ENCODE measurements at regions not wholly inside any gene's neighbourhood (a gene's known extent, or its start where the extent isn't known, plus 50 kb on each side); places are given as distances from the start of the nearest gene placed in this dataset.
"Not testable (repeated sequence)": the region's sequence is repeated elsewhere in the genome, so short reads cannot be mapped to it uniquely, and the experiment has no call there.

GRCh38 chr2:59774821-59775433 lies 778.5 kb downstream of the BCL11A start:
- TF ChIP-seq, protein P1, sequence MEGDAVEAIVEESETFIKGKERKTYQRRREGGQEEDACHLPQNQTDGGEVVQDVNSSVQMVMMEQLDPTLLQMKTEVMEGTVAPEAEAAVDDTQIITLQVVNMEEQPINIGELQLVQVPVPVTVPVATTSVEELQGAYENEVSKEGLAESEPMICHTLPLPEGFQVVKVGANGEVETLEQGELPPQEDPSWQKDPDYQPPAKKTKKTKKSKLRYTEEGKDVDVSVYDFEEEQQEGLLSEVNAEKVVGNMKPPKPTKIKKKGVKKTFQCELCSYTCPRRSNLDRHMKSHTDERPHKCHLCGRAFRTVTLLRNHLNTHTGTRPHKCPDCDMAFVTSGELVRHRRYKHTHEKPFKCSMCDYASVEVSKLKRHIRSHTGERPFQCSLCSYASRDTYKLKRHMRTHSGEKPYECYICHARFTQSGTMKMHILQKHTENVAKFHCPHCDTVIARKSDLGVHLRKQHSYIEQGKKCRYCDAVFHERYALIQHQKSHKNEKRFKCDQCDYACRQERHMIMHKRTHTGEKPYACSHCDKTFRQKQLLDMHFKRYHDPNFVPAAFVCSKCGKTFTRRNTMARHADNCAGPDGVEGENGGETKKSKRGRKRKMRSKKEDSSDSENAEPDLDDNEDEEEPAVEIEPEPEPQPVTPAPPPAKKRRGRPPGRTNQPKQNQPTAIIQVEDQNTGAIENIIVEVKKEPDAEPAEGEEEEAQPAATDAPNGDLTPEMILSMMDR (IDR thresholded peaks at IDR 0.05; ENCODE audit: low read depth, low read length), result no peak
- no peak overlapping the region for H3K4me3 ChIP-seq (ENCODE audit: low read depth, low read length)

DNA sequence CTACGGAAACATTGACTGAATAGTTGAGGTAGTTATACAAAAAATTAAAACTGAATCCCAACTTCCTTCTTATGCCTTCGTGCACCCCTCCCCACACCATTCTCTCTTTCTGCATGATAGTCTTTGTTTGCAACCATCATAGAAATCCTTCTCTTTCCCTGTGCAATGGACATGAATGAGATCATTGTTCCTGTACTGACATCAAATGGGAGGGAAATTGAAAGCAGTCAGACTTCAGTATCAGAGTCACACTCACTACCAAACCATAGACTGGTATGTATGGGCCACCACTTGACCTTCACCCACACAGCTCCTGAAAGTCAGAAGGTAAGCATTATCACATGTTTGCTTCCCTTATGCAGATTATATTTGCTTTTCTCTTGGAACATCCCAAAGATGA lies 782.8 kb downstream of the BCL11A start:
- H3K4me3 ChIP-seq (ENCODE audit: low read depth, low read length), result no peak overlapping the region
- TF ChIP-seq, protein P1 (IDR thresholded peaks at IDR 0.05; ENCODE audit: low read depth, low read length), result no peak

DNA sequence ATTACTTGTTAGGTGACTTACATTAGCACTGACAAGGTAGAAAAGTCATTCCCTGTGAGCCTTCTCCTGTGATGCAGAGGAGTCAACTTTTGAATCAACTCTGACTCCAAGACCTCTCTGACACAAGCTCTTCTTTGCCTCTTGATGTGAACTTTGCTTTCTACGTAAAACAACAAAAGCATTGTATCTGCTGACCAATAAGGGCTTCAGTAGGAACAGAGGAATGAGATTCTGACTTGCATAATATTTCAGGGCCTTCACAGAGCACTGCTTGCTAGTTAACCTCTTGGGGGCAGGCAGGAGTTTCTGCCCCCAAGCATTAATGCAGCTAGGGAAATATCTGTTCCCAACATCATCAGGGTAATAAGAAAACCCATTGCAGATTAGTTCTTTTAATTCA lies 791.5 kb downstream of the BCL11A start:
- H3K4me3 ChIP-seq (ENCODE audit: low read depth, low read length), result no peak overlapping the region
- TF ChIP-seq, protein P1 (IDR thresholded peaks at IDR 0.05; ENCODE audit: low read depth, low read length), result no peak

GRCh38 chr2:59756150-59756549 lies 797.3 kb downstream of the BCL11A start:
- no peak overlapping the region for H3K4me3 ChIP-seq (ENCODE audit: low read depth, low read length)
- TF ChIP-seq, protein P1 (IDR thresholded peaks at IDR 0.05; ENCODE audit: low read depth, low read length), result no peak

DNA sequence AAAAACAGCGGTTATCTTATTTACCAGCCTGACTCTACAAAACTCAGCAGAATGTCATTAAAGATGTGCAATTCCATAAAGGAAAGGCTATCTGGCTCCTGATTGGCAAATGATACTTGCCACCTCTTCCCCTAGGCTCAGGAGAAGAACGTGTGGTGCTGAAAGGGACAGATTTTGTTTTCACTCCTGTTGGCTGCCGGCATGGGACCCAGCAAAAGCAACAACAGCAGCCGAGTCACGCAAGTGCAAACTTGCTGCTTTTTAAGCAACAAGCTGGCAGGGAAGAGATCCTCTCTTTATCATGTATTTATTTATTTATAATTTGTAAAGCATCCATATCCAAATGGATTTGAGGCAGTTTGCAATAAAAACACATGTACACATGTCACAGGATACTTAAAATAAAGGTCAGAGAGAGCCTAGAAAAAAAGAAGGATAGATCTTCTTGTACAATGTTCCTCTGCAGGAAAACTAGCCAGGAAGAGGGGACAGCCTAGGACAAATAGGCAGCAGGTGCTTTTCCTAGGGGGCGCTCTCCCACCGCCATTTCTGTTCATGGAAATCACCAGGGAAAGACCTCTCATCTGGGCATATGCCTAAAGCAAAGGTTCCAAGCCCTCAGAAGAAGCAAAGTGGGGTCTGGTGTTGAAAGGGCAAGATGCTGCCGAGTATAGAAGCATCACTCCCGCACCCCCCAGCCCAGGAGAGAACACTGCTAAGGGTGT lies 799.3 kb downstream of the BCL11A start:
- TF ChIP-seq, protein P1 (IDR thresholded peaks at IDR 0.05; ENCODE audit: low read depth, low read length), result no peak
- no peak overlapping the region for H3K4me3 ChIP-seq (ENCODE audit: low read depth, low read length)

- TF ChIP-seq, protein P1 (IDR thresholded peaks at IDR 0.05; ENCODE audit: low read depth, low read length), result no peak
- no peak overlapping the region for H3K4me3 ChIP-seq (ENCODE audit: low read depth, low read length)
These were observed 800.9 kb downstream of the BCL11A start for GRCh38 chr2:59752512-59752911.

GRCh38 chr2:59752071-59752470 lies 801.4 kb downstream of the BCL11A start:
- TF ChIP-seq, protein P1 (IDR thresholded peaks at IDR 0.05; ENCODE audit: low read depth, low read length), result no peak
- no peak overlapping the region for H3K4me3 ChIP-seq (ENCODE audit: low read depth, low read length)

DNA sequence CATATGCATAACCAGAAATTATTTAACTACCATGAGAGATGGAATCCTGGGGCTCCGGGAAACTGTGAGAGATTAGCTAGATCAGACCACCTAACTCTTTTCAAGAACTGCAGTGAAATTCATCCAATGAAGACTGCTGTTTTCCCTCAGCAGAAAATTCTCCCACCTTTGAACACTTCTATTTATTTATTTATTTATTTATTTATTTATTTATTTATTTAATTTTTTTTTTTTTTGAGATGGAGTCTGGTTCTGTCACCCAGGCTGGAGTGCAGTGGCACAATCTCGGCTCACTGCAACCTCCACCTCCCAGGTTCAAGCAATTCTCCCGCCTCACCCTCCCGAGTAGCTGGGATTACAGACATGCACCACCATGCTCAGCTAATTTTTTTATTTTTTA lies 802.2 kb downstream of the BCL11A start:
- H3K4me3 ChIP-seq (ENCODE audit: low read depth, low read length), result not testable (repeated sequence)

All from WI38 (cell line).